GM12878 (cell line): ENCODE measurements at regions not wholly inside any gene's neighbourhood (a gene's known extent, or its start where the extent isn't known, plus 50 kb on each side); places are given as distances from the start of the nearest gene placed in this dataset.

Source experiments
- BCL3 ChIP-seq: IDR thresholded peaks from 2 replicates; pipeline ENCODE4 v1.6.1; 2011; ENCODE audit warnings: borderline replicate concordance, low read depth, mild to moderate bottlenecking, moderate library complexity, low read length; ENCODE audit not compliant: insufficient read depth, poor library complexity, severe bottlenecking
- CHD1 ChIP-seq: IDR thresholded peaks from 2 replicates; pipeline ENCODE4 v1.6.1; 2012; ENCODE audit warnings: low read depth, low read length, improper control_type of control experiment
- EGR1 ChIP-seq, 2 experiments: IDR thresholded peaks; 1 replicate in 1 of 2; 2 replicates in 1 of 2; pipeline ENCODE4 v1.6.1; 2011 to 2012; ENCODE audit warnings: low read depth in 2 of 2, low read length in 2 of 2, borderline replicate concordance in 1 of 2, mild to moderate bottlenecking in 1 of 2, moderate library complexity in 1 of 2
- EP300 ChIP-seq, 2 experiments: fragments of 150-350 bp in 1 of 2; IDR thresholded peaks; 2 replicates each; pipeline ENCODE4 v1.6.1; 2011 to 2012; ENCODE audit warnings: low read depth in 2 of 2, low read length in 2 of 2, borderline replicate concordance in 1 of 2, improper control_type of control experiment in 1 of 2, inconsistent platforms in 1 of 2; ENCODE audit not compliant: control insufficient read depth in 1 of 2
- HDAC2 ChIP-seq: fragments of 200-600 bp; sonication (generic); IDR thresholded peaks from 2 replicates; pipeline ENCODE4 v1.6.1; 2017
- MAX ChIP-seq: IDR thresholded peaks from 2 replicates; pipeline ENCODE4 v1.6.1; 2012; ENCODE audit warnings: low read depth, low read length, improper control_type of control experiment
- POLR2A ChIP-seq: IDR thresholded peaks from 2 replicates; pipeline ENCODE4 v1.6.1; 2011; ENCODE audit warnings: low read depth, mild to moderate bottlenecking, low read length
- POLR2AphosphoS5 ChIP-seq: IDR thresholded peaks from 2 replicates; pipeline ENCODE4 v1.6.1; 2011; ENCODE audit warnings: mild to moderate bottlenecking, low read length, inconsistent platforms
- RCOR1 ChIP-seq: conservative IDR thresholded peaks from 2 replicates; pipeline ENCODE4 v1.6.1; 2012; ENCODE audit warnings: low read depth, low read length, improper control_type of control experiment
- USF2 ChIP-seq: IDR thresholded peaks from 2 replicates; pipeline ENCODE4 v1.6.1; 2011; ENCODE audit warnings: low read depth, low read length, improper control_type of control experiment, borderline replicate concordance
- YY1 ChIP-seq: IDR thresholded peaks from 2 replicates; pipeline ENCODE4 v1.6.1; 2011; ENCODE audit warnings: low read depth, mild to moderate bottlenecking, low read length
- ZBTB33 ChIP-seq: fragments of 450-650 bp; IDR thresholded peaks from 2 replicates; pipeline ENCODE4 v1.6.1; 2017; ENCODE audit warnings: mild to moderate bottlenecking
- ZNF384 ChIP-seq: IDR thresholded peaks from 2 replicates; pipeline ENCODE4 v1.6.1; 2012; ENCODE audit warnings: low read depth, mild to moderate bottlenecking, low read length, improper control_type of control experiment, borderline replicate concordance

- TF ChIP-seq POLR2AphosphoS5, result no peak
- no peak for TF ChIP-seq ZNF384
- no peak for TF ChIP-seq HDAC2
- no peak for TF ChIP-seq POLR2A
- TF ChIP-seq BCL3, result no peak
- no peak for TF ChIP-seq USF2
- no peak for TF ChIP-seq MAX
- no peak for TF ChIP-seq YY1
- no peak for TF ChIP-seq EP300 (IDR thresholded peaks at IDR 0.05; ENCODE audit: borderline replicate concordance in 1 of 2, control insufficient read depth in 1 of 2, low read depth in 2 of 2, low read length in 2 of 2)
- no peak for TF ChIP-seq RCOR1
- no peak for TF ChIP-seq CHD1
- no peak for TF ChIP-seq EGR1 (IDR thresholded peaks at IDR 0.05; ENCODE audit: borderline replicate concordance in 1 of 2, low read depth in 2 of 2, low read length in 2 of 2)
- TF ChIP-seq ZBTB33, result no peak
Observed at GRCh38 chr9:1804128-1804865, 210.8 kb upstream of the SMARCA2 start.
